ENCODE measurements at regions not wholly inside any gene's neighbourhood (a gene's known extent, or its start where the extent isn't known, plus 50 kb on each side); places are given as distances from the start of the nearest gene placed in this dataset.
"Not testable (repeated sequence)": the region's sequence is repeated elsewhere in the genome, so short reads cannot be mapped to it uniquely, and the experiment has no call there.

DNA sequence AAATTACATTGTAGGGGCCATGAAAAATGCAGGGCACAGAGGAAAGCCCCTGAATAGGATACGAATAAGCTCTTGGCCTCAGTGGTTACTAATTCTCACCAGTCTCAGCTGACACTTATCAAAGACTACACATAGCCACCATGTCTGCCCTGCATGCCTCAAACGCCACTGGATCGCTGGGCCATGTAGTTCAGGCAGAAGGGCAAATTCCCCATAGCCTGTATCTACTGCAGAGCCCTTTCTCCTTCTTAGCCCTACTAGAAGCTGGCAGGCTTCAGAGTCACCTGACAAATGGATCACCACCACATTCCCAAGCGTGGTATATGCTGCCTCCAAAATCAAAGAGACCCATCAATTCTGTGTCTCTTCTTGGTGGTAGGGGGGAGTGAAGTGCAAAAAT lies 177.4 kb downstream of the MINAR1 start:
- no peak for DNase-seq

DNA sequence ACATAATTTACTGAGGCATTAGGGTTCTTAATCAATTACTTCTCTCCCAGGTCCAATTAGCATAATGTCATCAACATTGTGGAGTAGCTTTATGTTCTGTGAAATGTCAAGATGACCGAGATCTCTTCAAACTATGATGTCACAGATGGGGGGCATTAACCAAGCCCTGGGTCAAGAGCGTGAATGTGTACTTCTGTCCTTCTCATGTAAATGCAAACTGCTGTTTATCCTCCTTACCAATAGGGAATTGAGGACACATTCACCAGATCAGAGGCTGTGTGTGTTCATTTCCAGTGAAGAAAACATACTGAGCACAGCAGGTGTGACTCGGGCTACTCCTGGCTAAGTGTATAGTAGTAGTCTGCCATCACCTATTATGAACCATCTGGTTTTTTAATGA lies 177.9 kb downstream of the MINAR1 start:
- DNase-seq: no peak

DNA sequence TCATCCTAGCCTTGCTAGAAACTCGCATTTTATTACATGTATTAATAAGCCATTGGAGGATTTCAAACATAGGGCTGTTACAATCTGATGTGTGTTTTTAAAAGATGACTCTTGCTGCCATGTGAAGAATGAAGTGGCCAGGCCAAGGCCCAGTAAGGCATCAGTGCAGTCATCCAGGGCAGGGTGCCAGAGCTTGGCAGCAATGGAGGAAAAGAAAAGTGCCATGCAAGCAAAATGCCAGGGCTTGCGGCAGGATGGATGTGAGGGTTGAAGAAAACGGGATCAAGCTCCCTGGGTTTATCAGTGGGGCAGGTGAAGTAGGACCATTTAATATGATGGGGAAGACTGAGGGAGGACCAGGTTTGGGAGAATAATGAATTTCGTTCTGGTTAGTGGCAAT lies 183.6 kb downstream of the MINAR1 start:
- DNase-seq: no peak

DNA sequence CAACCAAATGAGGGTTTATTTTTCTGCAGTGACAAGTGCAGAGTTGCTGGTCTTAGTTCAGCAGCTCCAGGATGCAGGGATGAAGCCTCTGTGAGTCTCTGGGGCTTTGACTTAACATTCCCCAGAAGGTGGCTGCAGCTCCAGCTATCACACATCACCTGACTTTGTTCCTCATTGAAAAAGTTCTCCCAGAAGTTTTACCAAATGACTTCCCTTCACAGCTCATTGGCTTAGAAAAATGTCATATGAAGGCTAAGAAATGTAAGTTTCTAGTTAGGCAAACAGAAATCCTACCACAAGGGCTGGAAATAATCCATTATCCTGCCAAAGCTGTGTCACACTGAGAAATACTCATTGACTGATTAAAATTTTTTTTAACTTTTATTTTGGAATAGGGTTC lies 184.9 kb downstream of the MINAR1 start:
- no peak for DNase-seq

DNA sequence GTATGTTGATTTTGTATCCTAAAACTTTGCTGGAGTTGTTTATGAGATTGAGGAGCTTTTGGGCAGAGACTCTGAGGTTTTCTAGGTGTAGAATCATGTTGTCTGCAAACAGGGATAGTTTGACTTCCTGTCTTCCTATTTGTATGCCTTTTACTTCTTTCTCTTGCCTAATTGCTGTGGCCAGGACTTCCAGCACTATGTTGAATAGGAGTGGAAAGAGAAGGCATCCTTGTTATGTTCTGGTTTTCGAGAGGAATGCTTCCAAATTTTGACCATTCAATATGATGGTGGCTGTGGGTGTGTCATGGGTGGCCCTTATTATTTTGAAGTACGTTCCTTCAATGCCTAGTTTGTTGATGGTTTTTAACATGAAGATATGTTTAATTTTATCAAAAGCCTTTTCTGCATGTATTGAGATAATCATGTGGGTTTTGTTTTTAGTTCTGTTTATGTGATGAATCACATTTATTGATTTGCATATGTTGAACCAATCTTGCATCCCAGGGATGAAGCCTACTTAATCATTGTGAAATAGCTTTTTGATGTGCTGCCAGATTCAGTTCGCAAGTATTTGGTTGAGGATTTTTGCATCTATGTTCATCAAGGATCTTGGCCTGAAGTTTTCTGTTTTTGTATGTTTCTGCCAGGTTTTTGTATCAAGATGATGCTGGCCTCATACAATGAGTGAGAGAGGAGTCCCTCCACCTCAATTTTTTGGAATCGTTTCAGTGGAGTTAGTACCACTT lies 188.1 kb downstream of the MINAR1 start:
- DNase-seq: no peak

DNA sequence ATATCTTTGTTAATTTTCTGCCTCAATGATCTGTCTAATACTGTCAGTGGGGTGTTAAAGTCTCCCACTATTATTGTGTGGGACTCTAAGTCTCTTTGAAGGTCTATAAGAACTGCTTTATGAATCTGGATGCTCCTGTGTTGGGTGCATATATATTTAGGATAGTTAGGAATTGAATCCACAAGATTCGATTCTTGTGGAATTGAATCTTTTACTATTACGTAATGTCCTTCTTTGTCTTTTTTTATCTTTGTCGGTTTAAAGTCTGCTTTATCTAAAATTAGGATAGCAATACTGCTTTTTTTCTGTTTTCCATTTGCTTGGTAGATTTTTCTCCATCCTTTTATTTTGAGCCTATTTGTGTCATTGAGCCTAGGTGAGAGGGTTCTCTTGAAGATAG lies 189.7 kb downstream of the MINAR1 start:
- DNase-seq: not testable (repeated sequence)

DNA sequence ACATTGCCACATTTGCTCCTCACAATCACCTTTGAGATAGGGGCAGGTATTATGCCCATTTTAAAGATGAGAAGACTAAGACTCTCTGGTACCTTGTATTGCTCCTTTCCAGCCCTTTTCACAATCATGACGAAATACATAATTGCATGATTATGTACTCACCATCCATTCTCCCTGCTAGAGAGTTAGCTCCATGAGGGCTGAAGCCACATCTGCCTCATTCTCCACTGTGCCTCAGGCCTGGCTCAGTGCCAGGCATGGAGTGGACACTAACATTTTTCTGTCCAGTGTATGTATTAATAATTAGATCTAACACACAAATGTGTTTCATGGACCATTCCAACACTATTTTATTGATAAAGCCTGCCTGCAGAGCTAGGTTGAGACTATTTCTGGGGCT lies 191.4 kb downstream of the MINAR1 start:
- DNase-seq: no peak

DNA sequence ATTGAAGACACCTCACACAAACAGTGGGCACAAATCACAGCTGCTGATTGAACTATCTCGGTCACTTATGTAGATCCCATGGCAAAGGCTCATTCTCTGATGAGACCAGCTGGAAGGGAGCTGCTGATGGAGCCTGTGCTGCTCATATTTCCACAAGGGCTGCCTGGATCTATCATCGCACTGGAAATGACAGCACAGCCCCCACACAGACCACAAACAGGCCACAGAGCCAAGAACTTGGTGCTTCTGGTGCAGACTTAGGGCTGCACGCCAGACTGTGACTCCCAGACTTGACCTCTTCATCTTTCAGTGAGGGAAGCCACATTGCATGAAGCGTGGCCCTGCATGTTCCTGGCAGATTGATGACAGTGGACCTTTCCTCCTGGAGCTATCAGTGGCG lies 197.6 kb downstream of the MINAR1 start:
- DNase-seq: no peak

DNA sequence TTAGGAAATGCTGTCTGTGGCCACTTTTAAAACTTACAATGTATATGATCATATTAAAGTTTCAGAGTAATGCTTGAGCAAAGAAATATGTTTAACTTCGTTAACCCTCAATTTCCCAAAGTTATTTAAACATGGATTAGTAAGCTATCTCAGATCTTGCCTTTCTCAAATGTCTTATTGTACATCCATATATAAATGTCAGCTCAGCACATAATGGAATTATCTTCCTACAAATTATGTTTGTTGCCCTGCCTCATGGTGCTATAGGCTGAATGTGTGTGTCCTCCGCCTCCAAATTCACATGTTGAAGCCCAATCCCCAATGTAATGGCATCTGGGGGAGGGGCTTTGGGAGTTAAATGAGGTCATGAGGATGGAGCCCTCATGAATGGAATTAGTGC lies 200.3 kb downstream of the MINAR1 start:
- no peak for DNase-seq

DNA sequence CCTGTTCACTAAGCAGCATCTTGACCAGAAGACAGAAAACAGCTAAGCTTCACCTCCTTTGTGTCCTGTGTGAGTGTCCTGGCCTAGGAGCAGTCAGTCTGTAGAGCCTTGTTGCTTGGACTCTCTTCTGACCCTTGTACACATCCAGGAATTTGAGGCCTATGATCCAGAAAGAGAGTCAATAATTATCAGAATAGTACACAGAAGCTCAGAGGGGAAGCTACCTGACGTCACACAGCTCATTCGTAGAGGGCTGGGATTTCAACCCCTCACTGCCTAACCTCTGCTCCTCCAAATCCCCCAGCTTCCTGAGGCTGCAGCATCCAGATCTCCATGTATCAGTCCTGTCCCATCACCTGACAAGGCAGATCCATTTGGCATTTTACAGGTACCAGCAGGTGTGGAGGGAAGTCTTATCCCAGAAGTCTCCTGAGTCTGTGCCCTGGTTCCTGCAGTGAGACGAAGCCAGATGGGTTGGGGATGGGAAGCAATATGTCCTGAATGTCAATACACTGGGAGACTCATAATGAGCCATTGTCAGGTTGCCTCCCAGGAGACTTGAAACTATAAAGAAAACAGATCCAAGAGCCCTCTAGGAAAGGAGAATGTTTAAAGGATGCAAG lies 203.1 kb downstream of the MINAR1 start:
- DNase-seq: no peak

DNA sequence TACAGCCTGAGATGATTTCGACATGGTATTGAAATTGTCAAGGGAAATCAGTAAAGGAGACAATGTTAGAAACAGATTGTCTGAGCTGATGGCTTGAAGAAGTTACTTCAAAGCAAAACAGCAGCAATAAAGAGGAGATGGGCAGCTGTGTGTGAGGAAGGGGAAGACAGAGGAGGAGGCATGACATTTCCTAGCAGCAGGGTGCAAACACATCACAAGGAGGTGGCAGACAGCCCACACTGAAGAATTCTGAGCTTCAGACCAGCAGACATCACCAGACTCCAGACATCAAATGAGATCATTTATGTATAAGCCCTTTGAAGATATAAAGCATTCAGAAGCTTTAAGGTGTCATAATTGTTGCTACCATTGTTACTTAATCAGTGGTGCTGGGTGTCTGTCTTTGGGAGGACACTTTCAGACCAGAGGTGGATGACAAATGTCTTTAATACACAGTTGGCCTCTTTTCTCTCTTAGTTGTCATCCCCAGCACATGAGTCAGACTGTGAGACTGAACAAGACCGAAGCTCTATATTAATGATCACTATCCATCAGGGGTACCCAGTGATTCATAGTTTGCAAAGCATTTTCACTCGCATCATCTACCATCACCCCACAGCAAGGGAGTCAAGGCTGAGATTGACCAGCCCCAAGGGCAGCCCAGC lies 203.9 kb downstream of the MINAR1 start:
- no peak for DNase-seq

DNA sequence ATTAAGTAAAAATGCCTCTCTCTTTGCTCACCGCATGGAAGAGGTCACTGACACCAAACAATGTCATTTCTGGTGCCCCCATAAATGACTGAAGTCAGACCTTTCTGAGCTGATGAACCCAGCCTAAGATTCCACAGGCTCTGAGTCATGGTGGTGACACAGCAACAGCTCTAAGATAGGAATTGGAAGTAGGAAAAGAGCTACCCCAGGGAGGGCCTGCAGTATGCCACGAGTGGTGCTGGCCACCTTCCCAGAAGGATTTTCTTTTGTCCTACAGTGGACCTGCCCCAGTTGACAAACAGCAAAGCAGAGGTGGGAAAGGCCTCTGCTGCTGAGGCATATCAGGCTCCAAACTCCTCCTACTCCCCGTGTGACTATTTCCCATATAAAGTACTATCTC lies 208.1 kb downstream of the MINAR1 start:
- no peak for DNase-seq

DNA sequence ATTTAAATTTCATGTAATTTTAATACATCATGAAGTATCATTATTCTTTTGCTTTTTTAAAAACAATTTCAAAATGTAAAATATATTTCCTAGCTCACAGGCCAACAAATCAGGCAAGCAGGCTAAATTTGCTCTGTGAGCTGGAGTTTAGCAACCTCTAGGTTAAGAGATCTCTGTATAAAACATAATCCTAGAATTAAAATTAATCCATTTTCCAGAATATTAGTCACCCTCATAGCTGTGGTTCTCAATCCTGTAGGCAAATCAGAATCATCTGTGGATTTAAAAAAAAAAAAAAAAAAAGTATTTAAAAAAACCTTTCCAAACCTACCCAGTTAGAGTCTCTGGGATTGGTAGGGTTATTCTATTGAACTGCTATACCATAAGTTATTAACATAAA lies 209.7 kb downstream of the MINAR1 start:
- DNase-seq: no peak

DNA sequence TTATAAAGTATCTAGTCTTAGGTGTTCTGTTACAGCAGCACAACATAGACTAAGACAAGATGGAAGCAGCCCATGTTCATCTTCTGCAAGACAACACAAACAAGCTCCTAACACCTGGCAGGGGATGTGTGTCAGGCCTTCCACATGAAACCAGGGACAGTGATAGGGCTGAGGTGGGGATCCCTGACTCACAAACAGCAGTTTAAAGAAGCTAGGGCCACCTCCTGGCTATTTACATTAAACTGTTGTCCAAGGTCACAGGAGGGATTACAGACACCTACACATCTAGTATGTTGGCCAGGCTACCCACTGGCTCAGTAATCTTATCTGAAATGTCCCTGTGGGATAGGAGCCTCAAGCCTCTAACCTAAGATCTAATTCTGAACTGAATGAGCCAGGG lies 211.3 kb downstream of the MINAR1 start:
- DNase-seq: no peak

DNA sequence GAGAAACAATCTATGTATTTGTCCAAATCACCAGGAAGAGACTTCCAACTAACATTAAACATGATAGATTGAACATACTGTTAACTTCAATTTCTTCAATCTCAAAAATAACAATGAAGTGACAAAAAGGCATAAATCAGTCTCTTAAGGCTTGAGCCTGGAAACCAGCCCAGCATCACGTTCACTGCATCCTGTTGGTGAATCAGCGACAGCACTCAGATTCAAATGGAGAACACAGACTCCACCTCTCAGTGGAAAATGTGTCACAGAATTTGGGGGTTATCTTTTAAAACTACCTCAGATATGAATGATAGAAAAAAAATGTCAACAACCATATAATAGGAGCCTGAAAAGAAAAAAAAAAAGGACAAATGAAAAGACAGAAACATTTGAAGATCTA lies 212.0 kb downstream of the MINAR1 start:
- DNase-seq: peak; percentile 34

DNA sequence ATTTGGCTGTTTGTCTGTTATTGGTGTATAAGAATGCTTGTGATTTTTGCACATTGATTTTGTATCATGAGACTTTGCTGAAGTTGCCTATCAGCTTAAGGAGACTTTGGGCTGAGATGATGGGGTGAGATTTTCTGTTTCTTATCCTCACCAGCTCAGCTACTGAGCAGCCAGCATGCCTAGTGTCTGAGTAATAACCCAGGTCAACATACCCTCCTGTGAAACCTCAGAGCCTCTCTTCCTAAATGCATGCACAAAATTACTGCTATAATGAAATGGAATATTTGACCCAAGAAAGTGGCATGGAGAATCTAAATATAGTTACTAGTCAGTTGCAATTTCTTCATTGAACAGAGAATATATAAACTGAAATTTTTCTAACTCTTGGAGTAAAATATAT lies 220.8 kb downstream of the MINAR1 start:
- not testable (repeated sequence) for DNase-seq

DNA sequence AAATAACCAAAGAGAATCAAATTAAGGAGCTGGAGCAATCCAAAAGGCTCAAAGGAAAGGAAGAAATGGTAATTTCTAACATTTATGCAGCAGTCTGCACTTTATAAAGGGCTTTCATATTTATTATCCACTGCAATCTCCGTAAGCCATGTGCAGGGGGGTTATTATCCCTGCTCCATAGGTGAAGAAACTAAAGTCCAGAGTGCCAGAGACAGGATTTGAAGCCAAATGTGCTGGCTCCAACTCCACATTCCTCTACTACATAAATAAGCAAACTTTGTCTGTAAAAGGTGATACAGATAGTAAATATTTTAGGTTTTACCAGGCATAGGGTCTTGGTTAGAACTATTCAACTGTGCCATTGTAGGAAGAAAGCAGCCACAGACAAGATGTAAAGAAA lies 221.4 kb downstream of the MINAR1 start:
- no peak for DNase-seq

DNA sequence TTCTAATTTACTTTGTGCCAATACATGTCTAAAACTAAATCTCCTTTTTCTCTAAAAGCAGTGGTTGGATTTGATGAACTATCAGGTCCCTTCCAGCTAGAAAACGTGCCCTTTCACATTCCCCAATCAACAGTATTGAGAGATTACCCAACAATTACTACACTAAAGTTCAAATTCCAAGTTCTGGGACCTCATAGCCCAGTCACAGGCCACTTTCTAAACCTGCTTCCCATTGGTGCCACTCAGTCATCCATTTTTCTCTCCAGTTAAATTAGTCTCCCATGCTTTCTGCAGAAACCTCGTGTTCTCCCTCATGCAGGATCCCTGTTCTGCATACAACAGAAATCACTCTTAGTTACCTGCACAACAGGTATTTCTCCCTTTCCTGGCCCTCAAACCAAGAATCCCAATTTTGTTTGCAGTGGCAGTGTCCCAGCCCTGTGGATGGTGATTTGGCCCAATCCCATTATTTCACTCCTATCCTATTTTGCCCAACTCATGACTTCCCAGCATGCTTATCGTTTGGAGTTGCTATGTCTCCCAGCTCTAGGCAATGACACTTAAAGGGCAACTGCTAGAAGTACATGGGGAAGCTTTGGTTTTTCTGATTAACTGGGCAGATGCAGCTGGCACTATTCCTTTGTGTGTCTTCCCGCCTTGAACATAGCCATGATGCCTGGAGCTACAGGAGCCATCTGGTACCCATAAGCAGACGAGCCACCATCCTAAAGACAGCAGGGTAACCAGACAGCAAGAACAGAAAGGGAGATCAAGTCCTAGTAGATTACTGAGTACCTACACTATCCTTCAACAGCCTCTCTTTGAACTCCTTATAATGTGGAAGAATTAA lies 224.2 kb downstream of the MINAR1 start:
- DNase-seq: no peak

DNA sequence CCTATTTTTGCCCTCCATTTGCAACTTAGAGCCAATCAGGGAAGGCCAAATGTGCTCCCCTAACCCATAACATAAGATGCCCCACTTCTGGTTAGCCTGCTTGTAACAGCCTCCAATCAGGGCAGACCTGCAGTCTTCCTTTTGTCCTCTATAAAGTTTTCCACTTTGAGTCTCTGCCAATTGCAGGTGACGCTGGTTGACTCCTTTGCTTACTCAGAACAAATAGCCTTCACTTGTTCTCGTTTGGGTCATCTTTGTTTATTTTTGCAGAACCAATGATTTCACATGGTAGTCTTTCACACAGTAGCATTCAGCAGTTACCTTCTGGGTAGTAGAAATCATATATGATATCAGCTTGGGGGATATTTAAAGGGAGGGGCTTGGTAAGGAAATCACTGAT lies 225.6 kb downstream of the MINAR1 start:
- DNase-seq: no peak

DNA sequence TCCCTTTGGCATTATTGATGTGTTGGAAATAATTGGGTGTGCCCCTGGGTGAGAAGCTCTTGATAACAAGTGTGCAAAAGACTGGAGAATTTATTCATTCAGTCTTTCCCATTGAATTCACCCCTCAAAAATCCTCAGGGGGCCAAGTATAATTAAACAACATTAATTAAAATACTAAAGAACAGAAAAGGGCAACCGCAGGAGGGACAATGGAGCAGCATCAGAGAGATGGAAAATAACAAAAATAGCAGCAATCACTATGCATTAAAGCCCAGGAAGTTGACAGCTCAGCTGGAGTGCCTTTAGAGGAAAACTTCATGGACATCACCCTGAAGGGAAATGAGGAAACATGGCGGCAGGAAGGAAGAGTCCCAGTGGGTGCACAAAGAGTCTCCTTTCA lies 227.6 kb downstream of the MINAR1 start:
- no peak for DNase-seq

DNA sequence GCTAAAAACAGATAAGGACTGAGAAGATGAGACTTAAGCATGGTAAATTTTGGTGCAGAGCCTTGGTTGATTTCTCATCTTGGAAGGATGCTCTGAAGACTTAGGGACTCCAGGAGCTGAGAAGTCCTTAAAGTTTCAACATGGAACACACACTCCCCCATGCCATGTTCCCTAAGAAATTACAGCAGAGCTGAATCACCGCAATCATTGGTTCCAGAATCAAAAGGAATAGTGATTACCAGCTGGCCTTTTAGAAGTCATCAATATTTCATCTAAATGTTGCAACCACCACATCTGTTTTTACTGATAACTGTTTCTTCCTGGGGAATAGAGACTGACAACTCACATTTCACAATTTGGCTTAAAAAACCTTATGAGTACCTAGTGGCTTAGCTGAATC lies 229.3 kb downstream of the MINAR1 start:
- no peak for DNase-seq

DNA sequence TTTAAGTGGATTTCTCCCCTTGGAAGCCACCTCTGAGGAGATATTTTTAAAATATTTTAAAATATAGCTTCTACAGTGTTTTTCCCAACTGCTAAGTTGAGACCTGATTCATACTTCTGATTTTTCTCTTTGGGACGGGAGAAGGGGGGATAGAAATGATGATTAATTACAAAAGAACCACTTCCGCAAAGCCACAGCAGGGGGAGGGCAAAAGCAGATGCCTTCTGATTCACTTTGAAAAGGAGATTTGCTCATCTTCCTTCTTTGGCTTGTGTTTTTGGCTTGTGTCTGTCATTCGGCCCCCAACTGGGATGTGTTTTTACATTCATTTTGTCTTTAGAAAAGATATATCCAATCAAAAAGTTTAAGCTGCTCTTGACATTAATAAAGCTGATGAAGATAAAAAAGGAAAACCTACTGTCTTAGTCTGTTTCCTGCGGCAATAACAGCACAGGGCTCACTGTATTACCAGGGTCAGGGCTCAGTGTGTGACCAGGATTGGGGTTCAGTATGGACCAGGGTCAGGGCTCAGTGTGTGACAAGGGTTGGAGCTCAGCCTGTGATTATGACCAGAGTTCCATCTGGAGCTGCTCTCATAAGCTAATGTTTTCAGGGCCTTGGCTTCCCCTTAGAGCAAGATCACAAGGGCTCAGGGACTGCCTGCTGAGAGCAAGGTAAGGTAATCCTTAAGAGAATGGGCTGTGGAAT lies 223.2 kb downstream of the MTHFS start:
- peak; percentile 12 for DNase-seq

DNA sequence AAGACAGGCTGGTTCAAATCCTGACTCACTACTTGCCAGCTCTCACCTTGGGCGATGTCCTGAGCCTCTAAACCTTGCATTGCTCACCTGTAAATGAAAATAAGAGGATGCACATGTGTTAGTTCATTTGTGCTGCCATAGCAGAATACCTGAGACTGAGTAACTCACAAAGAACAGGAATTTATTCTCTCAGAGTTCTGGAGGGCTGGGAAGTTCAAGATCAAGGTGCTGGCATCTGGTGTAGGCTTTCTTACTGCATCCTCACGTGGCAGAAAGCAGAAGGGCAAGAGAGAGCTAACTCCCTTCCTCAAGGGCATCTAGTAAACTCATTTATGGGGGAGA lies 222.7 kb downstream of the MTHFS start:
- no peak for DNase-seq
